ENCODE measurements at regions not wholly inside any gene's neighbourhood (a gene's known extent, or its start where the extent isn't known, plus 50 kb on each side); places are given as distances from the start of the nearest gene placed in this dataset.

- TF ChIP-seq POLR2A (IDR thresholded peaks at IDR 0.05): no peak
- no peak for TF ChIP-seq CTCF (IDR thresholded peaks at IDR 0.05 in 4 of 5, conservative IDR thresholded peaks at IDR 0.05 in 1 of 5)
Measured at GRCh38 chr4:32562010-32562409, 1841.8 kb downstream of the PCDH7 start.
